HG03354 (cell line): ENCODE measurements at regions not wholly inside any gene's neighbourhood (a gene's known extent, or its start where the extent isn't known, plus 50 kb on each side); places are given as distances from the start of the nearest gene placed in this dataset.
"Not testable (repeated sequence)": the region's sequence is repeated elsewhere in the genome, so short reads cannot be mapped to it uniquely, and the experiment has no call there.

Experiments used
- ATAC-seq: cut with Tn5 transposase; IDR thresholded peaks from one replicate; pipeline ENCODE4 v1.9.1; 2021; ENCODE audit warnings: mild to moderate bottlenecking; ENCODE audit not compliant: unreplicated experiment, poor library complexity, severe bottlenecking

DNA sequence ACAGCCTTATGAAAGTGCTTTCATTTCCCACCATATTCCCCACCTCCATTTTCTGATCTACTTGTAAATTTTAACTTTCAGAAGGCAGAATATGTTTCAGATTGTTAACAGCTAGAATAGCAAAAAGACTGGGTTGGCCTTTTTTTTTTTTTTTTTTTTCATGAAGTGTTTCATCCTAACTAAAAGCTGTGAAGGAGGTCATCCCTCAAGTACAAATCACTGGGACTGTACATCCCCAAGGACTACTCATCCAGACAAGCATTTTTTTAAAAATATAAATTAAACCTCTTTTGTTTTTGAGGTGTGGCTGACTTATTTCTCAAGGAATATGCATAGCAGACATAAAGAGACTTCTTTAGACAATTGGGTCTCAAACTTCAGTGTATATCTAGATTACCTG lies 542.1 kb upstream of the TUSC1 start:
- no peak for ATAC-seq

DNA sequence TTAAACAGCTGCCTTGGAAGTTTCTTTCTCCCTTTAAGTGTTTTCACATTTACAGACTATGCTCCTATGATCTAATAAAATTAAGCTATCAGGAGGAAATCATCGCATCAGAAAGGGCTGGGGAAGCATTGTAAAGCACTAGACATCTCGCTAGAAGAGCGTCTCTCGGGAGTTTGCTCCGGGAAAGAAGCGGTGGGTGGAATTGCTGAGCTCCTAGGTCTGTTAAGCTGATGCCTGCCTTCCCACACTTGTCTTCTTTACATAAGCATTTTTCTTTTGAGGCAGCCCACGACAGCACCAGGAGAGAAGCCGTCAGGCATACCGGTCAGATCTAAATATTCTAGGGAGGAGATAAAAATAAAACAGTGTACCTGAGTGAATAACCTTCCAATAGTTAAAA lies 541.7 kb upstream of the TUSC1 start:
- no peak for ATAC-seq

DNA sequence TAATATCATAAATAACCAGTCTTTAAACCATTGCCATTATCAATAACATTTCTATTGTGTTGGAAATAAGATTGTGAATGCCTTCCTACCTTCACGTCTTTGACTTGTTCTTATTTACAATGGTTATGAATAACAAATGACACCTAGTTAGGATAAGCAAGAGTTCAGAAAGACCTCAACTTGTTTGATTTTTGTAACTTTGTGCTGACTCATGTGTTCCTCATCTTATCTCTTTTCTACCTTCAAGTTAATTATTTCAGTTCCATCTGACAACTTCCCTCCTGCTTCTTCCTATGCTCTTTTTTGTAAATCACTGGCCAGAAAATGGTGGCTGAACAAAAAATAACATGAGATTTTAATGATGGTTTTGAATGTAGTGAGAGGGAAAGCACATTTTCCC lies 538.5 kb upstream of the TUSC1 start:
- ATAC-seq: no peak

DNA sequence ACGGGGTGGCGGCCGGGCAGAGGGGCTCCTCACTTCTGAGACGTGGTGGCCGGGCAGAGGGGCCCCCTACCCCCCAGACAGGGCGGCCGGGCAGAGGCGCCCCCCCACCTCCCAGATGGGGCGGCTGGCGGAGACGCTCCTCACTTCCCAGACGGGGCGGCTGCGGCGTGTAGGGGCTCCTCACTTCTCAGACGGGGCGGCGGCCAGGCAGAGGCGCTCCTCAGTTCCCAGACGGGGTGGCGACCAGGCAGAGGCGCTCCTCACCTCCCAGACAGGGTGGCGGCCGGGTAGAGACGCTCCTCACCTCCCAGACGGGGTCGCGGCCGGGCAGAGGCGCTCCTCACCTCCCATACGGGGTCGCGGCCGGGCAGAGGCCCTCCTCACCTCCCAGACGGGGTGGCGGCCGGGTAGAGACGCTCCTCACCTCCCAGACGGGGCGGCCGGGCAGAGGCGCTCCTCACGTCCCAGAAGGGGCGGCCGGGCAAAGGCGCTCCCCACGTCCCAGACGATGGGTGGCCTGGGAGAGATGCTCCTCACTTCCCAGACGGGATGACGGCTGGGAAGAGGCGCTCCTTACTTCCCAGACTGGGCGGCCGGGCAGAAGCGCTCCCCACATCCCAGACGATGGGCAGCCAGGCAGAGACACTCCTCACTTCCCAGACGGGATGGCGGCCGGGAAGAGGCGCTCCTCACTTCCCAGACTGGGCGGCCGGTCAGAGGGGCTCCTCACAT lies 536.6 kb upstream of the TUSC1 start:
- ATAC-seq: not testable (repeated sequence)

DNA sequence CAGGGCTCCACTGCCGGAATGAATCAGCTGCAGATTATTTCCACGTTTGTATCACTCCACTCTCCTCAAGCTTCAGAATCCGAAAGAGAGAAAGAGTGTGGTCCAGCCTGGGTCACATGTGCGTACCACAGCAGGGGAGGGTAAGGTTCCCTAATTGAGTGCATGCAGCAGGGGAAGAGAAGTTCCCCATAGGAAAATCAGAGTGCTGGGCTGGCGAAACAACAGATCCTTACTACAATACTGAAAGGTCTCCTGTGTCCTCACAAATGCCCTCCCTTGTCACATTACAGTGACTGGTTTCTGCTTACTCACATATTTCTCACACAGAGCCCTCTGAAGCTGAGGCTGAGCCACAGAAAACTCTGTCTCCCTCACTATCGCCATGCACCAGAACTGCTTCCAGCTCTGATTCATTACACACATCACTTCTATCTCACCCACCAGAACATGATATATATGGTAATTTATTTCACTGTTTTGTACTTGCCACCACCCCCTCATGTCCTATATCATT lies 532.2 kb upstream of the TUSC1 start:
- no peak for ATAC-seq

DNA sequence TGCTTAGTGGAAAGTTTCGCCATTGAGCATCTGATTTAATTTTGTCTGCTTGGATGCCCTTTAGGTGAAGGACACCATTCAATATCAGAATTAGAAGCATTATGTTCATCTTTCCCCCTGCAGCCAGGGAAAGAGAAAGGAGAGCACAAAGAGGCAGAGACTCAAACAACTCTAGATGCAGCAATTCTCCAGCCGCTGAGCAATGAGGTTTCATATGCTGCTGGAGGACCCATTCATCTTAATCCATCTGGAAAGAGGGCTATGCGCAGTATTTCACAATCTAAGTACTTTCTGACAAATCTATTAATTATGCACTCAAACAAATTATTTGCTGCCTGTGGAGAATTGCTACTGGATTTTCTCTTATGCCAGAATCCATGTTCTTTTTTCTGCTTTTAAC lies 527.0 kb upstream of the TUSC1 start:
- ATAC-seq: no peak

DNA sequence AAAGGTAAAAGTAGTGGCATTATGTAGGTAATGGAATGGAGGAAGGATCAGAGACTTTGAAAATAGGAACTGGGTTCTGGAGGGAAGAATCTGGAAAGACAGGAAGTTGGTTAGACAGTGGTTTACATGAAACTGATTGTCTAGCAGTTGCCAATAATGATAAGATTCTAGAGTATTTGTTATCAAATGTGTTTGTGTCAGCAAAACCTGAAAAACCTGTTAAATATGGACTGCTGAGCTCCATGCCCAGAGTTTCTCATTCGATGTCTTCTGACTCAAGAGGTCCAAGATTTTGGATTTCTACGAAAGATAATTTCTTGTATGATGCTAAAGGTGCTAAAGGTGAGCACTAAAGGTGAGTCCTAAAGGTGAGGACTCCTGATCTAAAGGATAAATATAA lies 515.0 kb upstream of the TUSC1 start:
- no peak for ATAC-seq

DNA sequence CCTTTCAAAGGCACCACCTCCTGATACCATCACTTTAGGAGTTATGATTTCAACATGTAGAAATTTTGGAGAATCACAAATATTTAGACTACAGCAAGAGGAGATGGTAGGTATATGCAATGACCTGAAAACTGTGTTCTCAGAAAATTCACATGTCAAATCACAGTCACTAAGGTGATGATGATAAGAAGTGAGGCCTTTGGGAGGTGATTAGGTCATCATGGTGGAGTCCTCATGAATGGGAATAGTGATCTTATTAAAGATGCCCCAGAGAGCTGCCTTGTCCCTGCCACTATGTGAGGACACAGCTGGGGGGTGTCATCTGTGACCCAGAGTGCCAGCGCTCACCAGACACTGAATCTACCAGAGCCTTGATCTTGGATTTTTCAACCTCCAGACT lies 513.5 kb upstream of the TUSC1 start:
- no peak for ATAC-seq

DNA sequence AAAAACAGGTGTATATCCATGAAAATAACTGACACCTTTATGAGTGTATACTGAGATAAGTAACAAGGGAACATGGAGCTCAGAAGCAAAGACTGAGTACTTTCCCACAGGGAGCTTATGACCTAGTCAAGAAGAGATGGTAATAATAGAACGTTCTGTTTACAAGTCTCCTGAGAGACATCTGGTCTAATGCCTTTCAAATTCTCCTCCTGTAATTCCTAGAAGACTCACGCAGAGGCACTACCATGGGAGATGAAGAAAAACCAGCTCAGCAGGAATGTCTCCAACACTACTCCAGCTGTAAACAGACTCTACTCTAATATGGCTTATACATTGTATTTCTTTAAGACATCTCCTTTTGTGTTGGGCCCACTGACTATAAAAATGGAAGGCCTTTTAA lies 503.6 kb upstream of the TUSC1 start:
- ATAC-seq: no peak

DNA sequence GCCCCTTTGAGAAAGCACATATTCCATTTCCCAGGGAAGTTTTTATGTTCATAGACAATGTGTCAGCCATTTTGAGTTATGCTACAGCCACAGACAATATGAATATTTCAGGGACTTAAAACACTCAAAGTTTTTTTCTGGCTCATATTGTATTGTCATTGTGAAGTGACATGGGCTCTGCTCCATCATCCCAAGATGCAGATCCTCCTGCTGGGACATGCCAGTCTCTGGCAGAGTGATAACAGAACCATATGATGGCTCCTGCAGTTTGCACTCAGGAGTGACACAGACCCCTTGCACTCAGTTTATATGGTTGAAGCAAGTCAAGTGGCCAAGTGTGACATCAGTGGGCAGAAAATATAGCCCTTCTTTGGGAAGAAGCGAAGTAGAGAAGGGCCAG lies 498.4 kb upstream of the TUSC1 start:
- ATAC-seq: no peak

DNA sequence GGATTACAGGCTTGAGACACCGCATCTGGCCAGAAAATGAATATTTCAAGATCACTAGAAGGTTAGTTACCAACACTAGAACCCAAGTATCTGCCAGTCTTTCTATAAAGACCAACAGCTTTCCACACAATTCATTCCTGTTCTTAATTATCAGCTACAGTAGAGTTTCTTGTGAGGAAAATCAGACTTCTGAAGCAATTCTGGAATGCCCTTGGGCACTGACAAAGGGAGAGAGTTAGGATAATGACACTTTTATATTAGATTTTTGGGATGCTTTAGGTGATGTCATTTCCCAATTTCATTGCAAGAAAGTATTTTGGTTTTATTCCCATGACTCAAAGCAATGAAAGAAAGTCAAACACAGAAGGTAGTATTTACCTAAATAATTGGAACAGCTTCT lies 497.0 kb upstream of the TUSC1 start:
- ATAC-seq: no peak

DNA sequence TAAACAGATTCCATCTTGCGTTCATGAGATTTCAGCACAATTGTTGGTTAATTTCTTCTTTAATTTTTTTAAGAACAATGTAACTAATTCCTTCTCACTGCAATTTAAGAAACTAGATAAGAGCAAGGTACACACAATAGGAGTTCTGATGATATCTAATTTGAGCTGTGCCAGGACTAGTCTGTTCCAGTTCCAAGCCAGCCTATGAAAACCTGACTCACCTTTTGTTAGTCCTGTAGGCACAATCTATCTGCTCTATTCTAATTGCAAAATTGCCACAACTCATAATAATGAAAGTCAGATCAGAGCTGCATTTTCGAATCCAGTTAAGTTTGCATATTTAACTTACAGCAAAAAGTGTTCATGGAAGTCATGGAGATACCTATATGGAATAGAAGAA lies 494.1 kb upstream of the TUSC1 start:
- ATAC-seq: no peak

DNA sequence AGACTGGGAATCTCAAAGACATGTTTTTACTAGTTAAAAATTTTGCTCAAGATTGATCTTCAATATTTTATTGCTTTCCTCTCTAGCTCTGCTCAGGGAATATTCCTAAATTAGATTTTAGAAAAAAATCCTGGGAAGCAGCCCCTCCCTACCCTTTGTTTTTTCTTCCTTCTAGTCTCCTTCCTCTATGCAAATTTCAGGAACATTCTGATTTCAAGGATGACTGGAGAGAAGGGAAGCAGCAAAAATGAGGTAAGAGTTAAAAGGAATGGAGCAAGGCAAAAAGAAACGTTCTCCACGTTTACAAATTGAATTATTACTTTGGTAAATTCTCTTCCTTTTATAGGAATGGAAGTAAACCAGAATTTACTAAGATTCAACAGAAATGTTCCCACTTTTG lies 493.4 kb upstream of the TUSC1 start:
- ATAC-seq: no peak

DNA sequence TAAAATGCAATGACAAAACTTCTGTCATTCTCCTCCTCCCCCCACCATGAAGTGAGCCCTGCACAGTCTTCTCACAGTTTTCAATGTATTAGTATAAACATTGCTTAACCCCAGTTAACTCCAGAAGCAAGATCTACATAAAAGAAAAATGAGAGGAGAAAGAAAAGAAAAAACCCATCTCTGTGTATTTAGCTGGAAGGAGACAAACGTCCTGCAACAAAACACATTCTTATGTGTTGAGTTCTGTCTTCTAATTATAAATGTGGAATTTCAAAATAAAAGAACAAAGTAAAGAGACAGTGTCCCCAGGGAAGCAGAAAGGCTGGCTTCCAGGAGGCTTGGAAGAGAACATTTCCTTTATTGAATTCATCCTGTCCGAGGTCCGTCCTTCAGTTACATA lies 491.9 kb upstream of the TUSC1 start:
- no peak for ATAC-seq

DNA sequence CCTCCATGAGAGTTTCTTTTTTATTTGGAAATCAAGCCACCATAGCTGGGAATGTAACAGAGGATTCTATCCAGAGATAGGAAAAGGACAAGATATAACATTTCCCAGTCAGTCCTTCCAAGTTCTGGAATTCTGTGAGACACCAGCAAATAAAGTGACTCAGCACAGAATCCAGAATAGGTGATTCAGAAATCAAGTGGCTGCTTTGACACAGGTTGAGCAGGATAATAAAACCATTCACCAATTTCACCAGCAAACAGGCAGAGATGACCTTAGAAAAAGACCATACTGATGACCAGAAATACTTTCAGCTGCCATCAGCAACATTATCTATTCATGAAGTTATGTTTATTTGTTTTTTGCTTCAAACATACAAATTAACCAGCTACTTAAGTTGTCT lies 491.5 kb upstream of the TUSC1 start:
- ATAC-seq: no peak

DNA sequence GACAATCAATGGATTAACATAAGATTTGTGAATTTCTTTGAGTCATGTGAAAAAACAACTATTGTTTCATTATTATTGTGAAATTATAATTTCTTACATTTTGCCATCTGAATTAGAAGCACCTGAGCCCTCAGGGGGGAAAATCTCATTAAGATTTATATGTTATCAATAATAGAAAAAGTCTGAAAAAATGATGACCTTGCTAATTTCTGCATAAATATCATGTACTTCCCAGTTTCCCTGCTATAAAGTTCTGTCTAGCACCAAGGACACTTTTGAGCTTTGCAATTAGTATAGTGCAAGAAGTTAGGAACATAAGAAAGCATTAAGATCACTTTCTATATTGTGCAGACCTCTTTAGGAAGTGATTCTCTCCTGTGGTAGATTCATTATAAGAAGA lies 488.3 kb upstream of the TUSC1 start:
- no peak for ATAC-seq

DNA sequence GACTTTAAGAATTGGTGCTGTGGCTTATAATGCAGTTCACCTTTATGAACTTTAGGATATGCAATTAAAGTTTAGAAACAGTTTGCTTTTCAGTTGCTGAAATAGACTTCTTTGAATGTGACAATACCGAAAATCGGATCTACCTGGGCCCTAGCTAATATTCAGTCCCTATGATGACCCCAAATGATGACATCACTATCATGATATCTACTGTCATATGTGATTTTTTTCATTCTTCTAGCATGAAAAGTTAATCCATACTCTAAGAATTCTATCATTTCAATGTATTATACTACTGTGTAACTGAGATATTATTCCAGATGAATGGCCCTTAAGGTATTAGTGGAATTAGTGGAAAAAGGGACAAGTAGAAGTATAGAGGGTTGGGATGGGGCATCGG lies 487.2 kb upstream of the TUSC1 start:
- no peak for ATAC-seq

DNA sequence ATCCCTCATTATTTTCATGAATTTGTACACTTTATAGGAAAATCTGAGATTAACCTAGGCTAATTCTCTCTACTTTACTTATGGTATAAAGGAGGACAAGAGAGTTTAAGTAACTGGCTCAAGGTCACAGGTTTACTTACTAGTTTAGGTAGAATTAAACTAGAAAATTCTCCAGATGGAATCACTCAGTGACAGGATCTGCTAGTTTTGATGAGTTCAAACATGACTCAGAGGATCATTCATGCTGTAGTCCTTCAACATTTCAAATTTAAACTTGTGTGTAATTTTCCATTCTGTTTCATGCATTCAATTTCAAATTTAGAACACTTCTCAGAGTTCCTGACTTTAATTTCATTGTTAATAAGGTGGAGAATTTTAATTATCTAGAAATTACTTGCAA lies 485.7 kb upstream of the TUSC1 start:
- ATAC-seq: no peak

DNA sequence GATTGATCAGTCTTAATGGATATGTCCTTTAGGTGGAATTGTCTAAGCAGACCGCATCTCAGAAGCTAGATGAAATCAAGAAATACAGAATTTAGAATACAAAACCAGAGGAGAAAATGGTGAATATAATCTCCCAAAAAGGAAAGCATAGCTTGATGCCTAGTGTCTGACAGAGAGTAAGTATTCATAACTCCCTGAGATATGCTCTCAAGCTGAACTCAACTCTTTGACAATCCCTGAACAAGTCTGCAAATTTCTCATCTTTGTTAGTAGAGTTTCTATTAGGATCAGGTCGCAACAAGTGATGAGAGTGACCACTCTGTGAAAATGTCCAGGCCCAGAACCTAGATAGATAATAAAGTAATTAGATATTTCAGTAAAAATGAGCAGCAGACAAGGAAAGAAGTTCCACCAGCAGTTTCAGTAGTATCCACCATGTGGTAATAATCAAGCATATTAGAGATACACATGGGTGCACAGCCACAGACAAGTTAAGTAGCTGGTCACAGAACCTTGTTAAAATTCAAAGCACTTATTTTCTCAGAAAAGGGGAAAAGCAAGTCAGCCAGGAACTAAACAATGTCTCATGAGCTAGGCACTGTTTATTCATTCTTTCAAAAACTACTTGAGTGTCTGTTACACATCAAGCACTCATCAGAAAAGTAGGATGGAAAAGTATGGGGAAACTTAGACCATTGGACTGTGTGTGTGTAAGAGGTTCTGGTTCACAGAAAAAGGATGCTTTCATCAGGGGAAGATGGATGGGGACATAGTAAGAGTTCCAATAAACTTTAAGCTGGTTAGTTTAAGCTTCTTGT lies 481.5 kb upstream of the TUSC1 start:
- no peak for ATAC-seq

DNA sequence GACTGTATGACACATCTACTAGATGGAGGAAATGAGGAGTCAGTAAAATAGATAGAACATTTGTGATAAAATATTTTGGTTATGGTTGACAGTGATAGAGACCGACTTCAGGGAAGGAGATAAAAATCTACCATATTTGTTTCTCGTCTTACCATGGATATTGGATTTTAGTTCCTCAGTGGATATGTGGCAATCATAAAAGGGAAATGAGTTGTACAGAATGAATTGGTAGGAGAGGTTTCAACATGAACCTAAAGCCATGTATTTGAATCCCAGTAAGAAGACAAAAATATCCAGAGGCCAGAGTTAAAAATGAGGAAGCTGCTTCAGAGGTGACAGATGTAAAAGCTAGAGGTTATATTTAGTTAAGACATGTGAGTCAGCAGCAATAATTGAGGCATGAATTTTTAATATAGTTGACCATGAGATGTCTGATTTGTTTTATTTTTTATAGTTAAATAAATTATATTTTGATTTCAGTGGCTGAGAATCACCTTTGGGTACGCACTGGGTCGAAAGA lies 480.4 kb upstream of the TUSC1 start:
- no peak for ATAC-seq

DNA sequence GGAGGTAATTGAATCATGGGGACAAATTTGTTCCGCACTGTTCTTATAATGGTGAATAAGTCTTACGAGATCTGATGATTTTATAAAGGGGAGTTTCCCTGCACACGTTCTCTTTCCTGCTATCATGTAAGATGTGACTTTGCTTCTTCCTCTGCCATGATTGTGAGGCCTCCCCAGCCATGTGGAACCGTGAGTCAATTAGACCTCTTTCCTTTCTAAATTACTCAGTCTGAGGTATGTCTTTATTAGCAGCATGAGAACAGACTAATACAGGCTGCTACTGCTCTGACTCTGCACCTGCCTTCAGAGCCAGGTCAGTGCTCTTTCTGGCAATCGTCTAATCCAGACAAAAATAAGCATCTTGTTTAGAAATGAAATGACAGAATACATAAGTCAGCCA lies 479.2 kb upstream of the TUSC1 start:
- ATAC-seq: no peak
